ENCODE measurements at regions not wholly inside any gene's neighbourhood (a gene's known extent, or its start where the extent isn't known, plus 50 kb on each side); places are given as distances from the start of the nearest gene placed in this dataset.

GRCh38 chrX:134737061-134737460, 59.9 kb downstream of the PABIR2 start:
- TF ChIP-seq CTCF (conservative IDR thresholded peaks at IDR 0.05 in 1 of 2, IDR thresholded peaks at IDR 0.05 in 1 of 2; ENCODE audit: extremely low read depth in 1 of 2, insufficient read depth in 1 of 2, low read depth in 1 of 2, low read length in 2 of 2) (no peak), EZH2 (IDR thresholded peaks at IDR 0.05; ENCODE audit: borderline replicate concordance, low read length) (no peak)

Data from mammary epithelial cell (primary cell).